Ishikawa (cell line): ENCODE measurements at regions not wholly inside any gene's neighbourhood (a gene's known extent, or its start where the extent isn't known, plus 50 kb on each side); places are given as distances from the start of the nearest gene placed in this dataset.

Source experiments
- CEBPB ChIP-seq: IDR thresholded peaks from 2 replicates; pipeline ENCODE4 v1.6.1; 2012
- FOXM1 ChIP-seq: IDR thresholded peaks from 2 replicates; pipeline ENCODE4 v1.6.1; 2012; ENCODE audit warnings: low read depth, borderline replicate concordance
- ZBTB7A ChIP-seq: IDR thresholded peaks from 2 replicates; pipeline ENCODE4 v1.6.1; 2012; ENCODE audit warnings: low read depth
- TF ChIP-seq, protein P1 (sequence below): IDR thresholded peaks from 2 replicates; pipeline ENCODE4 v1.6.1; 2012; ENCODE audit warnings: low read depth, mild to moderate bottlenecking
- TF ChIP-seq, protein P2 (sequence below): IDR thresholded peaks from 2 replicates; pipeline ENCODE4 v1.6.1; 2012

DNA sequence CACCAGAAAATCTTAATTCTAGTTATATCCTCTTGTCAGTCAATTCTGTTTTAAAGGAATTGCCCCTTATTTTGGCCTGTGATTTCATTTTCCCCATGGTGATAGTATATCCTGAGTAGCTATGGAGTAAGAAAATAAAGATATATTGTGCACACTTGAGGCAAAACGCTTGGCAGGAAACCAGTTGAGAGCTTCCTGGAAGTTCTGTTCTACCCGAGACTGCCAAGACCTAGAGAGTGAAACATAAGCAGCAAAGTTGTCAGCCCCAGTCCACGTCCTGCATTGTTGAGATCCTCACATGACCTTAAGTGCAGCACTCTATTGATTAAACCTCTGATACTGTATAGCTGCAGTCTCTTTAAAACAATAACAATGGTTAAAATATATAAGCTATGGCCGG, 235.2 kb downstream of the CDC14C start:
- TF ChIP-seq, protein P1, sequence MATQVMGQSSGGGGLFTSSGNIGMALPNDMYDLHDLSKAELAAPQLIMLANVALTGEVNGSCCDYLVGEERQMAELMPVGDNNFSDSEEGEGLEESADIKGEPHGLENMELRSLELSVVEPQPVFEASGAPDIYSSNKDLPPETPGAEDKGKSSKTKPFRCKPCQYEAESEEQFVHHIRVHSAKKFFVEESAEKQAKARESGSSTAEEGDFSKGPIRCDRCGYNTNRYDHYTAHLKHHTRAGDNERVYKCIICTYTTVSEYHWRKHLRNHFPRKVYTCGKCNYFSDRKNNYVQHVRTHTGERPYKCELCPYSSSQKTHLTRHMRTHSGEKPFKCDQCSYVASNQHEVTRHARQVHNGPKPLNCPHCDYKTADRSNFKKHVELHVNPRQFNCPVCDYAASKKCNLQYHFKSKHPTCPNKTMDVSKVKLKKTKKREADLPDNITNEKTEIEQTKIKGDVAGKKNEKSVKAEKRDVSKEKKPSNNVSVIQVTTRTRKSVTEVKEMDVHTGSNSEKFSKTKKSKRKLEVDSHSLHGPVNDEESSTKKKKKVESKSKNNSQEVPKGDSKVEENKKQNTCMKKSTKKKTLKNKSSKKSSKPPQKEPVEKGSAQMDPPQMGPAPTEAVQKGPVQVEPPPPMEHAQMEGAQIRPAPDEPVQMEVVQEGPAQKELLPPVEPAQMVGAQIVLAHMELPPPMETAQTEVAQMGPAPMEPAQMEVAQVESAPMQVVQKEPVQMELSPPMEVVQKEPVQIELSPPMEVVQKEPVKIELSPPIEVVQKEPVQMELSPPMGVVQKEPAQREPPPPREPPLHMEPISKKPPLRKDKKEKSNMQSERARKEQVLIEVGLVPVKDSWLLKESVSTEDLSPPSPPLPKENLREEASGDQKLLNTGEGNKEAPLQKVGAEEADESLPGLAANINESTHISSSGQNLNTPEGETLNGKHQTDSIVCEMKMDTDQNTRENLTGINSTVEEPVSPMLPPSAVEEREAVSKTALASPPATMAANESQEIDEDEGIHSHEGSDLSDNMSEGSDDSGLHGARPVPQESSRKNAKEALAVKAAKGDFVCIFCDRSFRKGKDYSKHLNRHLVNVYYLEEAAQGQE, result no peak
- no peak for TF ChIP-seq ZBTB7A
- TF ChIP-seq FOXM1, result no peak
- no peak for TF ChIP-seq CEBPB
- TF ChIP-seq, protein P2, sequence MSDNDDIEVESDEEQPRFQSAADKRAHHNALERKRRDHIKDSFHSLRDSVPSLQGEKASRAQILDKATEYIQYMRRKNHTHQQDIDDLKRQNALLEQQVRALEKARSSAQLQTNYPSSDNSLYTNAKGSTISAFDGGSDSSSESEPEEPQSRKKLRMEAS, result no peak
